Esophagus squamous epithelium (tissue), 5 donors: ENCODE measurements at regions not wholly inside any gene's neighbourhood (a gene's known extent, or its start where the extent isn't known, plus 50 kb on each side); places are given as distances from the start of the nearest gene placed in this dataset.

Experiments used
- DNase-seq: peaks from one replicate; lab custom pipeline; 2025; lab: John Stamatoyannopoulos, UW
- H3K27ac ChIP-seq, 4 donors: fragments of 200-600 bp; sonication (generic); one replicate each; pipeline ENCODE4 v1.5.1; 2016 to 2019; ENCODE audit warnings: mild to moderate bottlenecking in 1 of 4
- H3K27me3 ChIP-seq, 4 donors: fragments of 200-600 bp; sonication (generic); 1 replicate in 3 of 4; 2 replicates in 1 of 4; pipeline versions ENCODE4 v1.5.1 to v1.6.0; 2017 to 2021; ENCODE audit warnings: antibody characterized with exemption in 1 of 4
- H3K36me3 ChIP-seq, 3 donors: fragments of 200-600 bp; sonication (generic); one replicate each; pipeline ENCODE4 v1.5.1; 2016 to 2019
- H3K4me1 ChIP-seq, 3 donors: fragments of 200-600 bp; sonication (generic); one replicate each; pipeline ENCODE4 v1.5.1; 2017 to 2019
- H3K4me3 ChIP-seq, 4 donors: fragments of 200-600 bp; sonication (generic); 1 replicate in 3 of 4; 2 replicates in 1 of 4; pipeline ENCODE4 v1.5.1; 2016 to 2019; ENCODE audit warnings: mild to moderate bottlenecking in 2 of 4, moderate library complexity in 1 of 4
- H3K9me3 ChIP-seq, 3 donors: fragments of 200-600 bp; sonication (generic); one replicate each; pipeline ENCODE4 v1.5.1; 2016 to 2019
- CTCF ChIP-seq, 6 experiments: fragments of 450-650 bp in 4 of 6; fragments of 200-600 bp in 2 of 6; sonication (generic) in 2 of 6; IDR thresholded peaks; one replicate each; pipeline ENCODE4 v1.5.1; 2016 to 2019; ENCODE audit warnings: antibody characterized with exemption in 6 of 6, mild to moderate bottlenecking in 4 of 6, moderate library complexity in 4 of 6
- POLR2A ChIP-seq, 4 donors: fragments of 450-650 bp; IDR thresholded peaks; one replicate each; pipeline ENCODE4 v1.6.1; 2017; ENCODE audit warnings: antibody characterized with exemption in 4 of 4, mild to moderate bottlenecking in 4 of 4, moderate library complexity in 3 of 4
- WGBS, 2 donors: methylation state at CpG; one replicate each; pipeline ENCODE4 v1.1.5; 2018; 5-methylcytosine and 5-hydroxymethylcytosine counted together
- intact Hi-C: fragments of 100-400 bp; cut with DNase I; formaldehyde crosslinking; loops from one replicate; pipeline ENCODE4 v1.15.0; 2022
- donor health status: DM: yes; HTN: yes; CAD: no.

DNA sequence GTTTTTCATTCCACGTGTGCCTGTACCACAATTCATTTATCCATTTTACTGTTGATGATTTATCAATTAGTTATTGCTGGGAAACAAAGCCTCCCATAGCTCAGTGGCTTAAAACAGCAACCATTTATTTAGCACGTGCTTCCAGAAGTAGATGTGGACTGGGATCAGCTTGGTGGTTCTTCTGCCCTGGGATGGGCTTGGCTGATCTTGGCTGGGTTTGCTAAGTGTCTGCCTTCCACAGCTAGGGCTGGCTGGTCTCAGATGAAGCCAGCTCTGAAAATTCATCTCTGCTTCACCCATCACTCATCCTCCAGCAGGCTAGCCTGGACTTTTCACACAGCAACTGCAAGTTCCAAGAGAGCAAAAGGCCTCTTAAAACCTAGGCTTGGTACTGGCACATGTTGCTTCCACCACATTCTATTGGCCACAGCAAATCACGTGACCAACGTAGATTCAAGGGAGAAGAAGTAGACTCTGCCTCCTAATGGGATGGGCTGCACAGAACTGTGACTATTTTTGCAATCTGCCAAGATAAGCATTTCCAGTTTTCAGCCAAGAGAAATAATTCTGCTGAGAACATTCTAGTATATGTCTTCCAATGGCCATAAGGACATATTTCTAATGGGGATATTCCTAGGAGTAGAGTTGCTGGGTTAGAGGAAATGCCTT is 124.9 kb downstream of the MN1 start:
- 88 to 91% methylated on average over 4 of the region's 4 CpGs for WGBS, 2 donors
- H3K27me3 ChIP-seq: no peaks in the 10 kb centered on the region
- H3K36me3 ChIP-seq: no peaks in the 10 kb centered on the region
- no peak overlapping the region for H3K27ac ChIP-seq
- H3K9me3 ChIP-seq: no peaks in the 10 kb centered on the region
- peaks cover 0 to 6% (median 3%) of the 10 kb centered on the region in 3 donors for H3K4me1 ChIP-seq
- TF ChIP-seq POLR2A (IDR thresholded peaks at IDR 0.05) (no peak), CTCF (IDR thresholded peaks at IDR 0.05) (no peak)
- no peak overlapping the region for H3K4me3 ChIP-seq
- intact Hi-C loops: no loop called here
- no peak for DNase-seq

GRCh38 chr22:27677905-27678458 is 123.6 kb downstream of the MN1 start:
- WGBS, 2 donors: 86 to 87% methylated on average over 15 to 27 of the region's 27 CpGs

GRCh38 chr22:27679176-27679575 is 122.4 kb downstream of the MN1 start:
- Histone ChIP-seq H3K36me3 (no peaks in the 10 kb centered on the region), H3K4me1 (peaks cover 0 to 1% (median under 1%) of the 10 kb centered on the region in 3 donors), H3K4me3 (no peak overlapping the region), H3K27ac (no peak overlapping the region), H3K9me3 (no peaks in the 10 kb centered on the region), H3K27me3 (no peaks in the 10 kb centered on the region)
- no peak for DNase-seq
- 53 to 65% methylated on average over 3 of the region's 5 CpGs for WGBS, 2 donors
- TF ChIP-seq POLR2A (IDR thresholded peaks at IDR 0.05) (no peak), CTCF (IDR thresholded peaks at IDR 0.05) (no peak)
- intact Hi-C loops: no loop called here

More at GRCh38 chr22:27677905-27678458, 123.6 kb downstream of the MN1 start:
- Histone ChIP-seq H3K4me1 (peaks cover 0 to 6% (median 3%) of the 10 kb centered on the region in 3 donors), H3K36me3 (no peaks in the 10 kb centered on the region), H3K9me3 (no peaks in the 10 kb centered on the region), H3K27me3 (no peaks in the 10 kb centered on the region), H3K27ac (no peak overlapping the region), H3K4me3 (no peak overlapping the region)
- DNase-seq: no peak
- TF ChIP-seq POLR2A (IDR thresholded peaks at IDR 0.05): no peak
- no peak for TF ChIP-seq CTCF (IDR thresholded peaks at IDR 0.05)
- intact Hi-C loops: no loop called here

GRCh38 chr22:27679693-27680488 is 121.7 kb downstream of the MN1 start:
- intact Hi-C loops: no loop called here
- 92 to 95% methylated on average over 6 of the region's 6 CpGs for WGBS, 2 donors

More at GRCh38 chr22:27679693-27680488, 121.7 kb downstream of the MN1 start:
- H3K27ac ChIP-seq: no peak overlapping the region
- no peaks in the 10 kb centered on the region for H3K36me3 ChIP-seq
- no peak for TF ChIP-seq CTCF (IDR thresholded peaks at IDR 0.05)
- no peak for TF ChIP-seq POLR2A (IDR thresholded peaks at IDR 0.05)
- no peaks in the 10 kb centered on the region for H3K4me1 ChIP-seq
- DNase-seq: no peak
- H3K9me3 ChIP-seq: no peaks in the 10 kb centered on the region
- no peak overlapping the region for H3K4me3 ChIP-seq
- no peaks in the 10 kb centered on the region for H3K27me3 ChIP-seq
